SK-N-SH treated with all-trans-retinoic acid at 6 μM for 48 hours (cell line): ENCODE measurements at regions not wholly inside any gene's neighbourhood (a gene's known extent, or its start where the extent isn't known, plus 50 kb on each side); places are given as distances from the start of the nearest gene placed in this dataset.

Source experiments
- ATAC-seq: fragments of 200-7000 bp; cut with Tn5 transposase; 3 replicates; pipeline ENCODE4 v1.9.1; 2020; ENCODE audit warnings: mild to moderate bottlenecking, moderate library complexity
- ARNTL ChIP-seq: fragments of 450-650 bp; formaldehyde crosslinking; IDR thresholded peaks from 2 replicates; pipeline ENCODE4 v1.5.0; 2020; ENCODE audit warnings: low read depth, mild to moderate bottlenecking, moderate library complexity, borderline replicate concordance
- BACH2 ChIP-seq: fragments of 250-450 bp; sonication (Bioruptor Pico); IDR thresholded peaks from 2 replicates; pipeline ENCODE4 v1.9.0; 2021; ENCODE audit warnings: mild to moderate bottlenecking, borderline replicate concordance
- CREB5 ChIP-seq: fragments of 250-450 bp; sonication (Bioruptor Pico); IDR thresholded peaks from 2 replicates; pipeline ENCODE4 v1.5.1; 2020; ENCODE audit warnings: low read depth, mild to moderate bottlenecking, moderate library complexity
- CSDC2 ChIP-seq: fragments of 250-450 bp; sonication (Bioruptor Pico); IDR thresholded peaks from 2 replicates; pipeline ENCODE4 v1.5.0; 2020; ENCODE audit warnings: mild to moderate bottlenecking, moderate library complexity
- CSRNP3 ChIP-seq: fragments of 250-450 bp; sonication (Bioruptor Pico); IDR thresholded peaks from 2 replicates; pipeline ENCODE4 v1.5.1; 2021; ENCODE audit warnings: mild to moderate bottlenecking, moderate library complexity
- ESRRG ChIP-seq: fragments of 250-450 bp; sonication (Bioruptor Pico); IDR thresholded peaks from 2 replicates; pipeline ENCODE4 v1.6.1; 2021; ENCODE audit warnings: mild to moderate bottlenecking
- ISL1 ChIP-seq: fragments of 250-450 bp; sonication (Bioruptor Pico); IDR thresholded peaks from 2 replicates; pipeline ENCODE4 v2.1.2; 2022; ENCODE audit warnings: mild to moderate bottlenecking, moderate library complexity
- OSR1 ChIP-seq: fragments of 250-450 bp; sonication (Bioruptor Pico); IDR thresholded peaks from 2 replicates; pipeline ENCODE4 v1.8.0; 2022; ENCODE audit warnings: moderate library complexity, mild to moderate bottlenecking, inconsistent platforms
- PATZ1 ChIP-seq: fragments of 250-450 bp; sonication (Bioruptor Pico); IDR thresholded peaks from 2 replicates; pipeline ENCODE4 v1.8.0; 2020; ENCODE audit warnings: mild to moderate bottlenecking, moderate library complexity, borderline replicate concordance
- POU6F1 ChIP-seq: fragments of 250-450 bp; sonication (Bioruptor Pico); IDR thresholded peaks from 2 replicates; pipeline ENCODE4 v1.8.0; 2021; ENCODE audit warnings: low read depth, mild to moderate bottlenecking, moderate library complexity, borderline replicate concordance
- PPARA ChIP-seq: fragments of 250-450 bp; sonication (Bioruptor Pico); IDR thresholded peaks from 2 replicates; pipeline ENCODE4 v1.5.0; 2020; ENCODE audit warnings: mild to moderate bottlenecking, borderline replicate concordance
- RARB ChIP-seq: fragments of 250-450 bp; sonication (Bioruptor Pico); IDR thresholded peaks from 2 replicates; pipeline ENCODE4 v1.8.0; 2021; ENCODE audit warnings: mild to moderate bottlenecking, moderate library complexity
- SNAI2 ChIP-seq: fragments of 250-450 bp; sonication (Bioruptor Pico); IDR thresholded peaks from 2 replicates; pipeline ENCODE4 v1.5.0; 2020; ENCODE audit warnings: mild to moderate bottlenecking, moderate library complexity
- TCF4 ChIP-seq: fragments of 250-450 bp; sonication (Bioruptor Pico); IDR thresholded peaks from 2 replicates; pipeline ENCODE4 v1.8.0; 2021; ENCODE audit warnings: mild to moderate bottlenecking, moderate library complexity, borderline replicate concordance
- TOX ChIP-seq: fragments of 250-450 bp; sonication (Bioruptor Pico); IDR thresholded peaks from 2 replicates; pipeline ENCODE4 v1.8.0; 2021; ENCODE audit warnings: mild to moderate bottlenecking, moderate library complexity, borderline replicate concordance
- TSHZ2 ChIP-seq: fragments of 250-450 bp; sonication (Bioruptor Pico); IDR thresholded peaks from 2 replicates; pipeline ENCODE4 v1.5.0; 2020; ENCODE audit warnings: mild to moderate bottlenecking, moderate library complexity
- ZC3H10 ChIP-seq: fragments of 250-450 bp; sonication (Bioruptor Pico); IDR thresholded peaks from 2 replicates; pipeline ENCODE4 v1.5.1; 2021; ENCODE audit warnings: mild to moderate bottlenecking, moderate library complexity
- ZFP3 ChIP-seq: fragments of 250-450 bp; sonication (Bioruptor Pico); IDR thresholded peaks from 2 replicates; pipeline ENCODE4 v1.5.0; 2020; ENCODE audit warnings: mild to moderate bottlenecking, moderate library complexity
- ZFP30 ChIP-seq: fragments of 450-650 bp; formaldehyde crosslinking; IDR thresholded peaks from 2 replicates; pipeline ENCODE4 v1.5.0; 2022; ENCODE audit warnings: mild to moderate bottlenecking, moderate library complexity
- ZNF565 ChIP-seq: fragments of 450-650 bp; formaldehyde crosslinking; conservative IDR thresholded peaks from 2 replicates; pipeline ENCODE4 v1.5.0; 2020; ENCODE audit warnings: low read depth, mild to moderate bottlenecking, moderate library complexity
- ZNF70 ChIP-seq: fragments of 450-650 bp; formaldehyde crosslinking; IDR thresholded peaks from 2 replicates; pipeline ENCODE4 v1.5.0; 2020; ENCODE audit warnings: mild to moderate bottlenecking, moderate library complexity

GRCh38 chr7:28318101-28318762, 94.1 kb upstream of the CREB5 start:
- TF ChIP-seq BACH2 = no peak
- no peak for TF ChIP-seq CSRNP3
- TF ChIP-seq ESRRG (CRISPR knock-in tag) = no peak
- no peak for TF ChIP-seq TOX (CRISPR knock-in tag)
- no peak for TF ChIP-seq PATZ1 (CRISPR knock-in tag)
- TF ChIP-seq ZNF565 (CRISPR knock-in tag) = no peak
- no peak for TF ChIP-seq ZFP30 (CRISPR knock-in tag)
- no peak for TF ChIP-seq OSR1 (CRISPR knock-in tag)
- TF ChIP-seq POU6F1 (CRISPR knock-in tag) = no peak
- no peak for TF ChIP-seq SNAI2 (CRISPR knock-in tag)
- no peak for TF ChIP-seq RARB (CRISPR knock-in tag)
- TF ChIP-seq CREB5 = no peak
- TF ChIP-seq ZFP3 (CRISPR knock-in tag) = no peak
- no peak for TF ChIP-seq CSDC2 (CRISPR knock-in tag)
- TF ChIP-seq, all 23 proteins: peak for 0

GRCh38 chr7:28323833-28324232, 88.5 kb upstream of the CREB5 start:
- no peak for ATAC-seq
- TF ChIP-seq TOX (CRISPR knock-in tag) = no peak
- TF ChIP-seq POU6F1 (CRISPR knock-in tag) = no peak
- TF ChIP-seq CSRNP3 = no peak
- TF ChIP-seq ZNF70 (CRISPR knock-in tag) = no peak
- no peak for TF ChIP-seq OSR1 (CRISPR knock-in tag)
- no peak for TF ChIP-seq RARB (CRISPR knock-in tag)
- TF ChIP-seq ZFP3 (CRISPR knock-in tag) = no peak
- no peak for TF ChIP-seq TSHZ2 (CRISPR knock-in tag)
- no peak for TF ChIP-seq ESRRG (CRISPR knock-in tag)
- TF ChIP-seq ARNTL = no peak
- no peak for TF ChIP-seq ZC3H10 (CRISPR knock-in tag)
- TF ChIP-seq BACH2 = no peak
- TF ChIP-seq ZNF565 (CRISPR knock-in tag) = no peak
- no peak for TF ChIP-seq PPARA (CRISPR knock-in tag)
- TF ChIP-seq SNAI2 (CRISPR knock-in tag) = no peak
- TF ChIP-seq ISL1 (CRISPR knock-in tag) = no peak
- no peak for TF ChIP-seq TCF4 (CRISPR knock-in tag)
- TF ChIP-seq ZFP30 (CRISPR knock-in tag) = no peak

More at GRCh38 chr7:28318101-28318762, 94.1 kb upstream of the CREB5 start:
- ATAC-seq = no peak
